Ecto neural progenitor cell (in vitro differentiated cells): ENCODE measurements at regions not wholly inside any gene's neighbourhood (a gene's known extent, or its start where the extent isn't known, plus 50 kb on each side); places are given as distances from the start of the nearest gene placed in this dataset.

Experiments
- DNase-seq: peaks from one replicate; pipeline ENCODE4 v3.0.0-alpha.2; 2018; ENCODE audit warnings: low spot score

GRCh38 chr5:56346044-56346710, 113.0 kb upstream of the ANKRD55 start:
- no peak for DNase-seq

GRCh38 chr5:56345352-56345751, 112.2 kb upstream of the ANKRD55 start:
- no peak for DNase-seq

GRCh38 chr5:56344594-56344993, 111.5 kb upstream of the ANKRD55 start:
- no peak for DNase-seq

GRCh38 chr5:56343988-56344387, 110.9 kb upstream of the ANKRD55 start:
- no peak for DNase-seq

GRCh38 chr5:56342616-56343015, 109.5 kb upstream of the ANKRD55 start:
- no peak for DNase-seq

GRCh38 chr5:56340196-56340980, 107.3 kb upstream of the ANKRD55 start:
- DNase-seq = no peak

GRCh38 chr5:56339732-56340131, 106.6 kb upstream of the ANKRD55 start:
- no peak for DNase-seq

- DNase-seq = no peak
Observed at GRCh38 chr5:56337715-56338319, 104.7 kb upstream of the ANKRD55 start.

- DNase-seq = no peak
Observed at GRCh38 chr5:56335212-56335611, 102.1 kb upstream of the ANKRD55 start.

- DNase-seq = no peak
Observed at GRCh38 chr5:56330806-56331205, 97.7 kb upstream of the ANKRD55 start.

GRCh38 chr5:56330167-56330566, 97.0 kb upstream of the ANKRD55 start:
- no peak for DNase-seq

- DNase-seq = no peak
Observed at GRCh38 chr5:56329652-56330051, 96.5 kb upstream of the ANKRD55 start.

GRCh38 chr5:56328753-56329560, 95.8 kb upstream of the ANKRD55 start:
- no peak for DNase-seq

- no peak for DNase-seq
Observed at GRCh38 chr5:56327809-56328208, 94.7 kb upstream of the ANKRD55 start.

- no peak for DNase-seq
Observed at GRCh38 chr5:56326770-56327169, 93.6 kb upstream of the ANKRD55 start.

GRCh38 chr5:56326116-56326515, 93.0 kb upstream of the ANKRD55 start:
- no peak for DNase-seq

- DNase-seq = no peak
Observed at GRCh38 chr5:56325039-56325438, 91.9 kb upstream of the ANKRD55 start.

GRCh38 chr5:56323505-56323904, 90.4 kb upstream of the ANKRD55 start:
- no peak for DNase-seq

- DNase-seq = no peak
Observed at GRCh38 chr5:56322592-56322991, 89.5 kb upstream of the ANKRD55 start.

- DNase-seq = no peak
Observed at GRCh38 chr5:56321236-56321881, 88.2 kb upstream of the ANKRD55 start.

GRCh38 chr5:56320686-56321085, 87.6 kb upstream of the ANKRD55 start:
- DNase-seq = no peak
